ENCODE measurements at regions not wholly inside any gene's neighbourhood (a gene's known extent, or its start where the extent isn't known, plus 50 kb on each side); places are given as distances from the start of the nearest gene placed in this dataset.

DNA sequence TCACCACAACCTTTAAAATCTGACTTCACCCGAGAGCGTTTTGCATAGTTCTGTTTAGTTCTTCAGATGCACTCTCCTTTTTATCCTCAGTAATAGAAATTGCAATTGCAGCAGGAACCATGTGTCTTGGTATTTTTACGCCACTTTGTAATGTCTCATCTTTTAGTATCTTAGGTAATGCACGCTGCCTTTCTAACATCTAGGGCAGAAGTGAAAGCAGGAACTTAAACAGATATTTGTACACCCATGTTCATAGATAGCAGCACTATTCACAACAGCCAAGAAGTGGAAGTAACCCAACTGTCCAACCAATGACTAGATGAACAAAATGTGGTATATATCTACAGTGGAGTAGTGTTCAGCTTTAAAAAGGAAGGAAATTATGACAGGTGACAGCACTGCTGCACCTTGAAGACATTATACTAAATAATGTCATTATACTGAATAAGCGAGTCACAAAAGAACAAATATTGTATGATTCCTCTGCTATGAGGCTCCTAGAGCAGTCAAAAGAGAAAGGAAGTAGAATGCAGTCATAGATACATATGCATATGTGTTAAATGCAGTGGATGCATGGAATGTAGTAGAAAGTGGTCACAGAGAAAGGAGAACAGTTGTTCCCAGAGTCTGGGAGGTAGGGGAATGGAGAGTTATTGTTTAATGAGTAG is 105.9 kb upstream of the GJB6 start:
- dilution Hi-C loops (cut with MboI; ENCODE audit: extremely low pct_ligation_motif_present, low sequenced_read_pairs), result no loop called here
- FAIRE-seq, result no peak
- H3K27me3 ChIP-seq (ENCODE audit: control insufficient read depth, extremely low read depth, insufficient read depth, low read length), result no peaks in the 10 kb centered on the region
- DNase-seq (ENCODE audit: low read depth, low spot score), result no peak
- no peak overlapping the region for H3K4me3 ChIP-seq (ENCODE audit: control insufficient read depth in 2 of 3, extremely low read depth in 1 of 3, insufficient read depth in 2 of 3, low read depth in 1 of 3, low read length in 3 of 3)
- H3K36me3 ChIP-seq (ENCODE audit: control insufficient read depth in 2 of 2, extremely low read depth in 1 of 2, insufficient read depth in 2 of 2, low read length in 2 of 2), result no peaks in the 10 kb centered on the region
- H3K9me1 ChIP-seq (ENCODE audit: control insufficient read depth, extremely low read depth, insufficient read depth, low read length), result no peaks in the 10 kb centered on the region
- no peak overlapping the region for H3K9ac ChIP-seq (ENCODE audit: control insufficient read depth, extremely low read depth, insufficient read depth, low read length)
- H4K20me1 ChIP-seq (ENCODE audit: control insufficient read depth, extremely low read depth, insufficient read depth, low read length), result no peaks in the 10 kb centered on the region
- H3K4me1 ChIP-seq (ENCODE audit: control insufficient read depth, extremely low read depth, insufficient read depth, low read length), result peaks cover 30% of the 10 kb centered on the region
- no peak overlapping the region for H3K4me2 ChIP-seq (ENCODE audit: control insufficient read depth, extremely low read depth, insufficient read depth, low read depth, low read length)
- H3K27ac ChIP-seq (ENCODE audit: control insufficient read depth, insufficient read depth, low read length), result no peak overlapping the region
- TF ChIP-seq, protein P1, sequence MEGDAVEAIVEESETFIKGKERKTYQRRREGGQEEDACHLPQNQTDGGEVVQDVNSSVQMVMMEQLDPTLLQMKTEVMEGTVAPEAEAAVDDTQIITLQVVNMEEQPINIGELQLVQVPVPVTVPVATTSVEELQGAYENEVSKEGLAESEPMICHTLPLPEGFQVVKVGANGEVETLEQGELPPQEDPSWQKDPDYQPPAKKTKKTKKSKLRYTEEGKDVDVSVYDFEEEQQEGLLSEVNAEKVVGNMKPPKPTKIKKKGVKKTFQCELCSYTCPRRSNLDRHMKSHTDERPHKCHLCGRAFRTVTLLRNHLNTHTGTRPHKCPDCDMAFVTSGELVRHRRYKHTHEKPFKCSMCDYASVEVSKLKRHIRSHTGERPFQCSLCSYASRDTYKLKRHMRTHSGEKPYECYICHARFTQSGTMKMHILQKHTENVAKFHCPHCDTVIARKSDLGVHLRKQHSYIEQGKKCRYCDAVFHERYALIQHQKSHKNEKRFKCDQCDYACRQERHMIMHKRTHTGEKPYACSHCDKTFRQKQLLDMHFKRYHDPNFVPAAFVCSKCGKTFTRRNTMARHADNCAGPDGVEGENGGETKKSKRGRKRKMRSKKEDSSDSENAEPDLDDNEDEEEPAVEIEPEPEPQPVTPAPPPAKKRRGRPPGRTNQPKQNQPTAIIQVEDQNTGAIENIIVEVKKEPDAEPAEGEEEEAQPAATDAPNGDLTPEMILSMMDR (optimal IDR thresholded peaks at IDR 0.05 in 1 of 3, IDR thresholded peaks at IDR 0.05 in 1 of 3, conservative IDR thresholded peaks at IDR 0.05 in 1 of 3; ENCODE audit: extremely low read depth in 1 of 3, insufficient read depth in 2 of 3, low read length in 3 of 3), result no peak
- no peak for TF ChIP-seq EZH2 (IDR thresholded peaks at IDR 0.05; ENCODE audit: low read length)
- H3K79me2 ChIP-seq (ENCODE audit: control insufficient read depth, insufficient read depth, low read length), result no peaks in the 10 kb centered on the region
- no peaks in the 10 kb centered on the region for H3K9me3 ChIP-seq (ENCODE audit: control insufficient read depth, low read depth, low read length)
- no peak overlapping the region for H2AFZ ChIP-seq (ENCODE audit: control insufficient read depth, low read length)

- TF ChIP-seq, protein P1 (optimal IDR thresholded peaks at IDR 0.05 in 1 of 3, IDR thresholded peaks at IDR 0.05 in 1 of 3, conservative IDR thresholded peaks at IDR 0.05 in 1 of 3; ENCODE audit: extremely low read depth in 1 of 3, insufficient read depth in 2 of 3, low read length in 3 of 3), result no peak
- no peak for TF ChIP-seq EZH2 (IDR thresholded peaks at IDR 0.05; ENCODE audit: low read length)
- no peaks in the 10 kb centered on the region for H3K9me1 ChIP-seq (ENCODE audit: control insufficient read depth, extremely low read depth, insufficient read depth, low read length)
- no peak overlapping the region for H3K4me3 ChIP-seq (ENCODE audit: control insufficient read depth in 2 of 3, extremely low read depth in 1 of 3, insufficient read depth in 2 of 3, low read depth in 1 of 3, low read length in 3 of 3)
- dilution Hi-C loops (cut with MboI; ENCODE audit: extremely low pct_ligation_motif_present, low sequenced_read_pairs), result no loop called here
- H3K27me3 ChIP-seq (ENCODE audit: control insufficient read depth, extremely low read depth, insufficient read depth, low read length), result no peaks in the 10 kb centered on the region
- no peak overlapping the region for H3K27ac ChIP-seq (ENCODE audit: control insufficient read depth, insufficient read depth, low read length)
- no peaks in the 10 kb centered on the region for H3K9me3 ChIP-seq (ENCODE audit: control insufficient read depth, low read depth, low read length)
- no peak overlapping the region for H3K4me2 ChIP-seq (ENCODE audit: control insufficient read depth, extremely low read depth, insufficient read depth, low read depth, low read length)
- no peaks in the 10 kb centered on the region for H4K20me1 ChIP-seq (ENCODE audit: control insufficient read depth, extremely low read depth, insufficient read depth, low read length)
- H3K9ac ChIP-seq (ENCODE audit: control insufficient read depth, extremely low read depth, insufficient read depth, low read length), result no peak overlapping the region
- no peaks in the 10 kb centered on the region for H3K36me3 ChIP-seq (ENCODE audit: control insufficient read depth in 2 of 2, extremely low read depth in 1 of 2, insufficient read depth in 2 of 2, low read length in 2 of 2)
- FAIRE-seq, result no peak
- no peak for DNase-seq (ENCODE audit: low read depth, low spot score)
- H3K79me2 ChIP-seq (ENCODE audit: control insufficient read depth, insufficient read depth, low read length), result no peaks in the 10 kb centered on the region
- H2AFZ ChIP-seq (ENCODE audit: control insufficient read depth, low read length), result no peak overlapping the region
- H3K4me1 ChIP-seq (ENCODE audit: control insufficient read depth, extremely low read depth, insufficient read depth, low read length), result peaks cover 23% of the 10 kb centered on the region
Observed at GRCh38 chr13:20336761-20337160, 104.6 kb upstream of the GJB6 start.

Data from keratinocyte (primary cell).